K562 (cell line): ENCODE measurements at regions not wholly inside any gene's neighbourhood (a gene's known extent, or its start where the extent isn't known, plus 50 kb on each side); places are given as distances from the start of the nearest gene placed in this dataset.
A peak's percentile ranks its signal among the peaks of the same experiment; 100 is the strongest.

Experiments
- ARID3A ChIP-seq: IDR thresholded peaks from 2 replicates; pipeline ENCODE4 v1.6.1; 2012; ENCODE audit warnings: low read depth, low read length, improper control_type of control experiment, borderline replicate concordance
- CC2D1A ChIP-seq: fragments of 450-650 bp; IDR thresholded peaks from 2 replicates; pipeline ENCODE4 v1.6.1; 2017; ENCODE audit warnings: mild to moderate bottlenecking
- CEBPB ChIP-seq: fragments of 450-650 bp; IDR thresholded peaks from 2 replicates; pipeline ENCODE4 v1.6.1; 2016; ENCODE audit warnings: missing genetic modification characterization, missing compliant biosample characterization
- ELF4 ChIP-seq: fragments of 450-650 bp; formaldehyde crosslinking; IDR thresholded peaks from 2 replicates; pipeline ENCODE4 v1.4.0; 2022; ENCODE audit warnings: missing genetic modification characterization
- GTF2A2 ChIP-seq: IDR thresholded peaks from 2 replicates; pipeline ENCODE4 v1.6.1; 2016; ENCODE audit warnings: mild to moderate bottlenecking, missing genetic modification characterization, missing compliant biosample characterization
- GTF3C2 ChIP-seq: IDR thresholded peaks from 3 replicates; pipeline ENCODE4 v1.6.1; 2011; ENCODE audit warnings: borderline replicate concordance, mild to moderate bottlenecking, moderate library complexity; ENCODE audit not compliant: insufficient read length; ENCODE audit errors: extremely low read depth
- HNRNPH1 ChIP-seq: fragments of 200-400 bp; formaldehyde crosslinking; optimal IDR thresholded peaks from 2 replicates; pipeline ENCODE3; 2017; ENCODE audit warnings: low read depth, mild to moderate bottlenecking, low read length, moderate library complexity
- HOMEZ ChIP-seq: fragments of 250-450 bp; sonication (Bioruptor Pico); IDR thresholded peaks from 2 replicates; pipeline ENCODE4 v1.4.0; 2020; ENCODE audit warnings: mild to moderate bottlenecking, moderate library complexity
- MCM5 ChIP-seq: fragments of 450-650 bp; IDR thresholded peaks from 2 replicates; pipeline ENCODE4 v1.6.1; 2016; ENCODE audit warnings: low read depth
- RB1 ChIP-seq: fragments of 450-650 bp; IDR thresholded peaks from 2 replicates; pipeline ENCODE4 v1.6.1; 2017; ENCODE audit warnings: low read depth, mild to moderate bottlenecking
- SMARCE1 ChIP-seq: fragments of 450-650 bp; IDR thresholded peaks from 2 replicates; pipeline ENCODE4 v1.7.1; 2016; ENCODE audit warnings: mild to moderate bottlenecking
- ZBTB11 ChIP-seq, 3 experiments: fragments of 200-800 bp in 1 of 3; fragments of 250-450 bp in 1 of 3; fragments of 450-650 bp in 1 of 3; sonication (Bioruptor Pico) in 1 of 3; sonication (Bioruptor generic) in 1 of 3; formaldehyde crosslinking in 1 of 3; IDR thresholded peaks; 2 replicates each; pipeline versions ENCODE4 v1.6.1 to v1.8.0; 2016 to 2022; ENCODE audit warnings: mild to moderate bottlenecking in 2 of 3, missing genetic modification characterization in 2 of 3, missing compliant biosample characterization in 1 of 3, moderate library complexity in 1 of 3
- ZBTB17 ChIP-seq: fragments of 450-650 bp; formaldehyde crosslinking; IDR thresholded peaks from 2 replicates; pipeline ENCODE4 v1.4.0; 2020; ENCODE audit warnings: mild to moderate bottlenecking
- ZEB2 ChIP-seq: fragments of 450-650 bp; IDR thresholded peaks from 2 replicates; pipeline ENCODE4 v1.6.1; 2016
- ZNF232 ChIP-seq: sonication (generic); formaldehyde crosslinking; IDR thresholded peaks from 2 replicates; pipeline ENCODE4 v1.8.0; 2022; ENCODE audit warnings: mild to moderate bottlenecking, missing genetic modification reagents
- ZNF280A ChIP-seq: fragments of 450-650 bp; IDR thresholded peaks from 2 replicates; pipeline ENCODE4 v1.6.1; 2018; ENCODE audit warnings: mild to moderate bottlenecking, low read depth; ENCODE audit not compliant: partially characterized antibody
- ZNF707 ChIP-seq: fragments of 250-450 bp; sonication (Bioruptor Pico); conservative IDR thresholded peaks from 2 replicates; pipeline ENCODE4 v1.8.0; 2022; ENCODE audit warnings: inconsistent platforms, mild to moderate bottlenecking, moderate library complexity
- ZNF717 ChIP-seq: fragments of 250-450 bp; sonication (Bioruptor Pico); IDR thresholded peaks from 2 replicates; pipeline ENCODE4 v1.5.0; 2021
- ZZZ3 ChIP-seq: fragments of 450-650 bp; IDR thresholded peaks from 2 replicates; pipeline ENCODE4 v1.6.1; 2016; ENCODE audit warnings: antibody characterized with exemption, mild to moderate bottlenecking, moderate library complexity

- TF ChIP-seq GTF2A2 (tag) (no peak), ZNF707 (CRISPR knock-in tag) (no peak), ZNF232 (CRISPR knock-in tag) (no peak), RB1 (no peak), ZEB2 (no peak), HNRNPH1 (no peak), SMARCE1 (peak; percentile 47), ELF4 (CRISPR knock-in tag) (0 out of 2 replicates have a peak, but pooled peaks have one; percentile 9), GTF3C2 (no peak), MCM5 (no peak), ARID3A (peak; percentile 12; the same call in 1 of the 2 replicates), CEBPB (tag) (no peak; the same call in 1 of the 2 replicates), HOMEZ (no peak), ZZZ3 (no peak), CC2D1A (0 out of 2 replicates have a peak, but pooled peaks have one; percentile 25), ZBTB17 (CRISPR knock-in tag) (no peak), ZNF280A (no peak), ZBTB11 (CRISPR knock-in tag; IDR thresholded peaks at IDR 0.05) (0 out of 6 replicates have a peak, but pooled peaks of 1 of the 3 experiments have one; percentile 16), ZNF717 (CRISPR knock-in tag) (no peak)
These were observed 109.9 kb upstream of the RAP2B start (continued) for GRCh38 chr3:153052096-153052460.
